NB4 (cell line): ENCODE measurements at regions not wholly inside any gene's neighbourhood (a gene's known extent, or its start where the extent isn't known, plus 50 kb on each side); places are given as distances from the start of the nearest gene placed in this dataset.

Experiments
- DNase-seq: peaks from one replicate; pipeline ENCODE4 v3.0.0; 2010; ENCODE audit warnings: low read depth
- H3K4me3 ChIP-seq: one replicate; pipeline ENCODE4 v1.5.1; 2011; ENCODE audit warnings: mild to moderate bottlenecking, low read depth, low read length, moderate library complexity
- CTCF ChIP-seq: IDR thresholded peaks from one replicate; pipeline ENCODE4 v1.5.1; 2012; ENCODE audit warnings: low read depth, low read length
- MYC ChIP-seq: IDR thresholded peaks from 2 replicates; pipeline ENCODE4 v1.6.1; 2011; ENCODE audit warnings: low read depth, low read length
- POLR2A ChIP-seq: IDR thresholded peaks from 2 replicates; pipeline ENCODE4 v1.6.1; 2011; ENCODE audit warnings: mild to moderate bottlenecking; ENCODE audit not compliant: insufficient read length; ENCODE audit errors: extremely low read depth
- TF ChIP-seq, protein P1 (sequence below): IDR thresholded peaks from 2 replicates; pipeline ENCODE4 v1.6.1; 2011; ENCODE audit warnings: low read depth, low read length

- no peak overlapping the region for H3K4me3 ChIP-seq
- DNase-seq, result no peak
- TF ChIP-seq POLR2A (no peak), MYC (no peak), CTCF (no peak)
- TF ChIP-seq, protein P1, sequence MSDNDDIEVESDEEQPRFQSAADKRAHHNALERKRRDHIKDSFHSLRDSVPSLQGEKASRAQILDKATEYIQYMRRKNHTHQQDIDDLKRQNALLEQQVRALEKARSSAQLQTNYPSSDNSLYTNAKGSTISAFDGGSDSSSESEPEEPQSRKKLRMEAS, result no peak
These were observed 58.9 kb upstream of the NFKB1 start for GRCh38 chr4:102441978-102442911.

DNA sequence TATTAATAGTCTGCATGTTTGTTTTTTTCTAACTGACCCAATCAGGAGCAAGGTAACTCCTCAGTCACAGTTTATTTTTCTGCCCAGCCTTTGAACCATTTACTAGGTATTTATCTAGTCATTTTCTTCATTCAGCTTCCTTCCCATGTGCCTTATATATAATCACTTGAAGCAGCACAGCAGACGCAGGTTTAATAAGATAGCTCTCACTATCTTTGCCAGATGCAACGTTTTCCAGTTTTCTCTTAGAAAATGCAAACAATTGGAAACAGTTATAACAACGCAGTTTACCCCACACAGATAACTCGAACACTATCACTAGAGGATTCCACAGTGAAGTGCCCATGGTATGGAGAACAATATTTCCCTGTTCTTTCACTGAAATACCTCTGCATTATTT lies 56.4 kb upstream of the NFKB1 start:
- DNase-seq, result no peak
- TF ChIP-seq POLR2A, result no peak
- TF ChIP-seq MYC, result no peak
- TF ChIP-seq CTCF, result no peak
- TF ChIP-seq, protein P1, result no peak
- no peak overlapping the region for H3K4me3 ChIP-seq

DNA sequence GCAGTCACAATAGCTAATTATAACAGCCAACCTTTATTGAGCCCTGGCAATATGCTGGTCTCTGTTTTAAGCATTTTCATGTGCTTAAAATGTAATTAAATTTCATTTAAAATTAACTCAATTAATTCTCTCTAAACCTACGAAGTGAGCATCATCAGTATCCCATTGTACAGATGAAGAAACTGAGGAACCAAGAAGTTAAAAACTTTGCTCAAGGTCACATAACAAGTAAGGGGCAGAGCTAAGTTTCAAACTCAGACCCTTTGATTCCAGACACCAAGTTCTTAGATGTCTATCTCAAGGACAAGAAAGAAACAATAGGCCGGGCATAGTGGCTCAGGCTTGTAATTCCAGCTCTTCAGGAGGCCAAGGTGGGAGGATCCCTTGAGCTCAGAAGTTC lies 55.9 kb upstream of the NFKB1 start:
- no peak overlapping the region for H3K4me3 ChIP-seq
- no peak for DNase-seq
- TF ChIP-seq CTCF (no peak), MYC (no peak), POLR2A (no peak)

GRCh38 chr4:102447413-102447812 lies 53.7 kb upstream of the NFKB1 start:
- TF ChIP-seq, protein P1, result no peak
- TF ChIP-seq CTCF, result no peak
- no peak overlapping the region for H3K4me3 ChIP-seq
- DNase-seq, result no peak

DNA sequence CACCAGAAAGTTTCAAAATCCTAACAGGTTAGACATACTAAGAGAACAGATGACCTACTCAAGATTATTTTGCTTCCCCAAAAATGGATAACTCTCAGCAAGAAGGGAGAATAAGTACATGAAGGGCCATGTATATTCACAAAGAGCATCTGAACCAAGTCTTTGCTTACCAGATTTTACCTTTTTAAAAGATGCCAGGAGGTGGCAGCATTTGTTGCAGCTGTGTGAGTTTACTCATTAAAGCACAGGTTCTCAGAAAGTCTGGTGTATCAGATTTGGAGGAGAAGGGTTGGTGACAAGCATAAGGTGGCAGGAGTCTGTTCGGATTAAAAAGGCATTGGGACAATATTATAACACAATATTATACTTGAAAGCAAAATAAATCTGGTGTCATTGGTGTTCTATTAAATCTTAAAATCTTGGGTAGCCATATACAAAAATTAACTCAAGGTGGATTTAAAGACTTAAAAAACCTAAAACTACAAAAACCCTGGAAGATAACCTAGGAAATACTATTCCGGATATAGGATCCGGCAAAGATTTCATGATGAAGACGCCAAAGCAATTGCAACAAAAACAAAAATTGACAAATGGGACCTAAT lies 51.3 kb upstream of the NFKB1 start:
- peak; percentile 67 for DNase-seq
- TF ChIP-seq POLR2A, result no peak
- peak; percentile 54 for TF ChIP-seq CTCF
- TF ChIP-seq, protein P1, result no peak
- no peak overlapping the region for H3K4me3 ChIP-seq

DNA sequence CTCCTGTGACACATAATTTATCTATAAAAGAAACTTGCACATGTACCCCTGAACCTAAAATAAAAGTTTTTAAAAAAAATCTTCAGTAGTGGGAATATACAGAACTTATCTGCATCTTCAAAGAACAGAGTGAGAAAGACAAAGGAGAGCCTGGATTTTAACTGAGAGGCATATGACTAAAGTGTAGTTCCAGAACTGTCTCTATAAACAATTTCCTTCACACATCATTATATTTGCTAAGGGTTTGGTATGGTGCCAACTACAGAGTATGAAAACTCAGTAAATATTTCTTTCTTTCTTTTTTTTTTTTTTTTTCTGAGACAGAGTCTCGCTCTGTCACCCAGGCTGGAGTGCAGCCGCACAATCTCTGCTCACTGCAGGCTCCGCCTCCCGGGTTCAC lies 49.9 kb upstream of the NFKB1 start:
- H3K4me3 ChIP-seq, result no peak overlapping the region
- no peak for DNase-seq
- TF ChIP-seq, protein P1, result no peak
- no peak for TF ChIP-seq CTCF
- TF ChIP-seq POLR2A, result no peak
- no peak for TF ChIP-seq MYC
